B cell (primary cell): ENCODE measurements at regions not wholly inside any gene's neighbourhood (a gene's known extent, or its start where the extent isn't known, plus 50 kb on each side); places are given as distances from the start of the nearest gene placed in this dataset.

ENCODE experiments used
- ATAC-seq: fragments of 200-7000 bp; cut with Tn5 transposase; one replicate; pipeline ENCODE4 v1.10.0; 2021; ENCODE audit warnings: low read depth, mild to moderate bottlenecking, moderate number of reproducible peaks, moderate library complexity
- CTCF ChIA-PET: fragments of 350-600 bp; sonication (Branson Sonifier 250); formaldehyde crosslinking; loops from one replicate; lab custom pipeline; 2021; ENCODE audit warnings: antibody characterized with exemption, inconsistent platforms; lab: Charles Lee
- POLR2A ChIA-PET: fragments of 350-600 bp; sonication (Branson Sonifier 250); formaldehyde crosslinking; loops from one replicate; lab custom pipeline; 2021; ENCODE audit warnings: antibody characterized with exemption; lab: Charles Lee
- DNase-seq: peaks from one replicate; pipeline ENCODE4 v3.0.0; 2013
- H2AFZ ChIP-seq: 2 replicates; pipeline ENCODE4 v1.6.1; 2012; ENCODE audit warnings: mild to moderate bottlenecking, low read depth, low read length; ENCODE audit not compliant: insufficient read depth, poor library complexity, severe bottlenecking
- H3K27ac ChIP-seq, 2 donors: 1 replicate in 1 of 2; 2 replicates in 1 of 2; pipeline ENCODE4 v1.5.1; 2012 to 2013; ENCODE audit warnings: low read length in 2 of 2, mild to moderate bottlenecking in 2 of 2, moderate library complexity in 1 of 2
- H3K27me3 ChIP-seq, 4 experiments: fragments of 200-600 bp in 1 of 4; sonication (generic) in 1 of 4; replicated peaks in 1 of 4; 1 replicate in 2 of 4; 2 replicates in 2 of 4; pipeline versions ENCODE4 v1.6.1 to v1.7.0; 2013 to 2016; ENCODE audit warnings: low read length in 3 of 4, mild to moderate bottlenecking in 2 of 4, mixed read lengths in 1 of 4, moderate library complexity in 1 of 4; ENCODE audit not compliant: insufficient read depth in 4 of 4, control insufficient read depth in 3 of 4; ENCODE audit errors: control extremely low read depth in 1 of 4
- H3K36me3 ChIP-seq, 2 experiments: replicated peaks in 1 of 2; 1 replicate in 1 of 2; 2 replicates in 1 of 2; pipeline versions ENCODE4 v1.6.1 to v1.7.1; 2013; ENCODE audit warnings: low read length in 1 of 2; ENCODE audit not compliant: insufficient read depth in 2 of 2, control insufficient read depth in 1 of 2; ENCODE audit errors: control extremely low read depth in 1 of 2, extremely low read depth in 1 of 2
- H3K4me1 ChIP-seq, 2 donors: fragments of 200-600 bp in 1 of 2; sonication (generic) in 1 of 2; 1 replicate in 1 of 2; 2 replicates in 1 of 2; pipeline versions ENCODE4 v1.5.1 to v1.6.1; 2013 to 2017; ENCODE audit warnings: low read length in 2 of 2; ENCODE audit not compliant: control insufficient read depth in 2 of 2, insufficient read depth in 2 of 2
- H3K4me2 ChIP-seq: replicated peaks from 2 replicates; pipeline ENCODE3; 2012; ENCODE audit warnings: mild to moderate bottlenecking, low read depth, low read length; ENCODE audit not compliant: poor library complexity, severe bottlenecking
- H3K4me3 ChIP-seq, 5 experiments: fragments of 200-600 bp in 1 of 5; sonication (generic) in 1 of 5; 1 replicate in 3 of 5; 2 replicates in 2 of 5; pipeline versions ENCODE4 v1.5.1 to v1.7.0; 2011 to 2016; ENCODE audit warnings: low read length in 4 of 5, mild to moderate bottlenecking in 4 of 5, low read depth in 2 of 5, control low read depth in 1 of 5, moderate library complexity in 1 of 5; ENCODE audit not compliant: insufficient read depth in 1 of 5; ENCODE audit errors: control extremely low read depth in 1 of 5, extremely low read depth in 1 of 5
- H3K79me2 ChIP-seq: fragments of 200-600 bp; sonication (generic); one replicate; pipeline ENCODE4 v1.6.0; 2016; ENCODE audit warnings: low read length; ENCODE audit not compliant: control insufficient read depth, insufficient read depth
- H3K9ac ChIP-seq: fragments of 200-600 bp; sonication (generic); 2 replicates; pipeline ENCODE4 v1.6.1; 2017; ENCODE audit warnings: mild to moderate bottlenecking, low read length, moderate library complexity
- H3K9me3 ChIP-seq, 3 donors: one replicate each; pipeline versions ENCODE4 v1.6.1 to v1.7.1; 2013; ENCODE audit warnings: low read length in 2 of 3; ENCODE audit not compliant: control insufficient read depth in 2 of 3, insufficient read depth in 1 of 3; ENCODE audit errors: control extremely low read depth in 1 of 3
- H4K20me1 ChIP-seq: 2 replicates; pipeline ENCODE4 v1.6.0; 2012; ENCODE audit warnings: mild to moderate bottlenecking, low read length; ENCODE audit not compliant: insufficient read depth, control insufficient read depth, poor library complexity, severe bottlenecking
- H3K27ac Mint-ChIP-seq: one replicate; pipeline ENCODE4 v1.8.0; 2021; ENCODE audit warnings: mixed read lengths
- H3K27me3 Mint-ChIP-seq: one replicate; pipeline ENCODE4 v1.8.0; 2021; ENCODE audit warnings: mixed read lengths
- H3K4me1 Mint-ChIP-seq: one replicate; pipeline ENCODE4 v1.8.0; 2021; ENCODE audit warnings: mixed read lengths
- H3K4me3 Mint-ChIP-seq: one replicate; pipeline ENCODE4 v1.8.0; 2021; ENCODE audit warnings: mixed read lengths
- H3K9me3 Mint-ChIP-seq: one replicate; pipeline ENCODE4 v1.8.0; 2022; ENCODE audit warnings: mixed read lengths; ENCODE audit not compliant: insufficient read depth
- CTCF ChIP-seq: fragments of 200-600 bp; IDR thresholded peaks from one replicate; pipeline ENCODE4 v1.8.0; 2022; ENCODE audit warnings: antibody characterized with exemption, mild to moderate bottlenecking
- EZH2 ChIP-seq: IDR thresholded peaks from 2 replicates; pipeline ENCODE4 v1.6.1; 2012; ENCODE audit warnings: borderline replicate concordance, low read depth, mild to moderate bottlenecking, moderate library complexity, low read length; ENCODE audit not compliant: insufficient read depth, poor library complexity, severe bottlenecking
- WGBS: methylation state at CpG from one replicate; pipeline ENCODE4 v1.1.5; 2013; ENCODE audit warnings: missing lambda C conversion rate; ENCODE audit not compliant: insufficient coverage; 5-methylcytosine and 5-hydroxymethylcytosine counted together
- intact Hi-C: fragments of 100-400 bp; cut with micrococcal nuclease; formaldehyde crosslinking; loops from one replicate; pipeline ENCODE4 v1.10.0; 2022

GRCh38 chr2:82340578-82341053 lies 2036.1 kb upstream of the LRRTM1 start:
- H3K4me1 Mint-ChIP-seq = no peaks in the 10 kb centered on the region
- WGBS = no CpG with 5 or more reads among the region's 2 CpGs
- POLR2A ChIA-PET = no interaction called here
- Histone ChIP-seq H3K4me2 (no peak overlapping the region), H3K4me3 (no peak overlapping the region), H3K4me1 (no peaks in the 10 kb centered on the region), H3K9me3 (no peaks in the 10 kb centered on the region), H4K20me1 (no peaks in the 10 kb centered on the region), H3K36me3 (no peaks in the 10 kb centered on the region), H2AFZ (no peak overlapping the region), H3K27me3 (no peaks in the 10 kb centered on the region), H3K27ac (no peak overlapping the region), H3K9ac (no peak overlapping the region), H3K79me2 (no peaks in the 10 kb centered on the region)
- intact Hi-C loops = no loop called here
- H3K27ac Mint-ChIP-seq = no peak overlapping the region
- no peak overlapping the region for H3K4me3 Mint-ChIP-seq
- no peak for ATAC-seq
- no peaks in the 10 kb centered on the region for H3K27me3 Mint-ChIP-seq
- CTCF ChIA-PET = no interaction called here
- TF ChIP-seq CTCF (no peak), EZH2 (no peak)
- H3K9me3 Mint-ChIP-seq = peaks cover 4% of the 10 kb centered on the region
- DNase-seq = no peak

GRCh38 chr2:82339805-82340204 lies 2035.3 kb upstream of the LRRTM1 start:
- intact Hi-C loops = no loop called here
- no CpG with 5 or more reads among the region's 2 CpGs for WGBS
- H3K9me3 Mint-ChIP-seq = peaks cover 2% of the 10 kb centered on the region

More at GRCh38 chr2:82339805-82340204, 2035.3 kb upstream of the LRRTM1 start:
- Histone ChIP-seq H3K4me3 (no peak overlapping the region), H3K27me3 (no peaks in the 10 kb centered on the region), H2AFZ (no peak overlapping the region), H3K4me2 (no peak overlapping the region), H3K9me3 (no peaks in the 10 kb centered on the region), H3K9ac (no peak overlapping the region), H3K79me2 (no peaks in the 10 kb centered on the region), H3K36me3 (no peaks in the 10 kb centered on the region), H3K27ac (no peak overlapping the region), H4K20me1 (no peaks in the 10 kb centered on the region), H3K4me1 (no peaks in the 10 kb centered on the region)
- no peak overlapping the region for H3K27ac Mint-ChIP-seq
- no peaks in the 10 kb centered on the region for H3K27me3 Mint-ChIP-seq
- TF ChIP-seq CTCF (no peak), EZH2 (no peak)
- DNase-seq = no peak
- POLR2A ChIA-PET = no interaction called here
- H3K4me3 Mint-ChIP-seq = no peak overlapping the region
- ATAC-seq = no peak
- CTCF ChIA-PET = no interaction called here
- H3K4me1 Mint-ChIP-seq = no peaks in the 10 kb centered on the region
